ENCODE measurements at regions not wholly inside any gene's neighbourhood (a gene's known extent, or its start where the extent isn't known, plus 50 kb on each side); places are given as distances from the start of the nearest gene placed in this dataset.

DNA sequence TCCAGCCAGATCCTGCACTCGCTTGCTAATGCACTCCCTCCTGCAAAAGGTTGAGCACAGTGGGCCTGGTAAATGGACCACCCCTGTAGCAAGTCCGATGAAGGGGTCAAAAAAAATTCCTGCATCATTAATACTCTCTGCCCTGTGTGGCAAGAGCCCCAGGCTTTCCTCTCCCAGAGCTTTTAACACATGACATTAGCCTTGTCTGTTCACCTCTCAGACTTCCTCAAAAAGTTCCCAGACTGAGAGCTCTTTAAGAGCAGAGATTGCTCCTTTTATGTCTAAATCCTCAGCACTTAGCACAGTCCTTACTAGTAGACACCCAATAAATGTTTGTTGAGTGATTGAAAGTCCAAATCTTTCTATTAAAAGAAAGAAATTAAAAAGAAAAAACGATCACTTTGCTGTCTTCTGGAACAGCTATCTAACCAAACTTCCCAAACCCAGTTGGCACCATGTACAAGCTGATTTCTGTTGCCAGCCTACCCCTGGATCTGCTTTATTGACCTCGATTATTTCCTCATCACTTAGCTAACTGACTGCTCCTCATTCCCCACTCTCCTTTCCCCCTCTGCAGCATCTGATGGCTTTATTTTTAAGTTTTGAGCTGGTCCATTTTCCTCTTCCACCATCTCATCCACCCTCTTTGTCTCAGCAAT is 209.8 kb downstream of the ENC1 start:
- TF ChIP-seq CTCF (IDR thresholded peaks at IDR 0.05) (no peak), POLR2A (IDR thresholded peaks at IDR 0.05) (no peak)
- Histone ChIP-seq H3K36me3 (no peaks in the 10 kb centered on the region), H3K9me3 (no peaks in the 10 kb centered on the region), H3K4me1 (no peaks in the 10 kb centered on the region), H3K27me3 (no peaks in the 10 kb centered on the region), H3K27ac (no peak overlapping the region), H3K4me3 (no peak overlapping the region)
- intact Hi-C loops (cut with DNase I; ENCODE audit: low total_unique reads): no loop called here
- no peak for DNase-seq

- TF ChIP-seq CTCF (IDR thresholded peaks at IDR 0.05) (no peak), POLR2A (IDR thresholded peaks at IDR 0.05) (no peak)
- H3K9me3 ChIP-seq: no peaks in the 10 kb centered on the region
- H3K4me1 ChIP-seq: no peaks in the 10 kb centered on the region
- intact Hi-C loops (cut with DNase I; ENCODE audit: low total_unique reads): no loop called here
- no peaks in the 10 kb centered on the region for H3K36me3 ChIP-seq
- no peak for DNase-seq
- no peak overlapping the region for H3K4me3 ChIP-seq
- H3K27ac ChIP-seq: no peak overlapping the region
- H3K27me3 ChIP-seq: no peaks in the 10 kb centered on the region
Observed at GRCh38 chr5:74429495-74429894, 211.0 kb downstream of the ENC1 start.

DNA sequence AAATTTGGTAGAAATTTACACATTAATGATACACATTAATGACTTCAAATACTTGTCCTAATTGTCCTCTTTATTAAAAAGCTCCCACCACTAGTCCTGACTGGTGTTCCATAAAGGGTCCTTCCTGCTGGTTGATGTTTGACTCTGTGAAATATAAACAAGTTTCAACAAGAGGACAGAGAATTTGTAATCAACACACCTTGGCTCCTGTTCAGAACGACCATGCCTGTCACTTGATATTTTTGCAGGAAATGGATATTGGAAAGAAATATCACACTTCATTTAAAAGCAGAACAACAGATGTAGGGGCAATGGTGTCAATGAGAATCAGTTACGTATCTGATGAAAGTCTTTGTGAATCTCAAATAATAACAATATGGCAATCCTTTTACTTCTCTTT is 211.7 kb downstream of the ENC1 start:
- DNase-seq: no peak
- intact Hi-C loops (cut with DNase I; ENCODE audit: low total_unique reads): no loop called here

GRCh38 chr5:74428275-74428674 is 212.3 kb downstream of the ENC1 start:
- Histone ChIP-seq H3K4me3 (no peak overlapping the region), H3K4me1 (no peaks in the 10 kb centered on the region), H3K36me3 (no peaks in the 10 kb centered on the region), H3K27ac (no peak overlapping the region), H3K27me3 (no peaks in the 10 kb centered on the region), H3K9me3 (no peaks in the 10 kb centered on the region)
- TF ChIP-seq POLR2A (IDR thresholded peaks at IDR 0.05) (no peak), CTCF (IDR thresholded peaks at IDR 0.05) (no peak)
- intact Hi-C loops (cut with DNase I; ENCODE audit: low total_unique reads): no loop called here
- no peak for DNase-seq

More for the DNA sequence above, 211.7 kb downstream of the ENC1 start:
- Histone ChIP-seq H3K27me3 (no peaks in the 10 kb centered on the region), H3K27ac (no peak overlapping the region), H3K4me3 (no peak overlapping the region), H3K9me3 (no peaks in the 10 kb centered on the region), H3K4me1 (no peaks in the 10 kb centered on the region), H3K36me3 (no peaks in the 10 kb centered on the region)
- TF ChIP-seq CTCF (IDR thresholded peaks at IDR 0.05) (no peak), POLR2A (IDR thresholded peaks at IDR 0.05) (no peak)

GRCh38 chr5:74426506-74426905 is 214.0 kb downstream of the ENC1 start:
- H3K27me3 ChIP-seq: no peaks in the 10 kb centered on the region
- H3K4me1 ChIP-seq: no peaks in the 10 kb centered on the region
- no peaks in the 10 kb centered on the region for H3K9me3 ChIP-seq
- no peaks in the 10 kb centered on the region for H3K36me3 ChIP-seq
- DNase-seq: no peak
- no peak overlapping the region for H3K4me3 ChIP-seq
- intact Hi-C loops (cut with DNase I; ENCODE audit: low total_unique reads): no loop called here
- no peak overlapping the region for H3K27ac ChIP-seq
- TF ChIP-seq POLR2A (IDR thresholded peaks at IDR 0.05) (no peak), CTCF (IDR thresholded peaks at IDR 0.05) (no peak)

Data from uterus (tissue), 3 donors.